Esophagus muscularis mucosa (tissue), 4 donors: ENCODE measurements at regions not wholly inside any gene's neighbourhood (a gene's known extent, or its start where the extent isn't known, plus 50 kb on each side); places are given as distances from the start of the nearest gene placed in this dataset.

Experiments
- CTCF ChIP-seq, 3 experiments: fragments of 200-600 bp in 2 of 3; fragments of 450-650 bp in 1 of 3; sonication (generic) in 2 of 3; IDR thresholded peaks; one replicate each; pipeline ENCODE4 v1.5.1; 2017 to 2019; ENCODE audit warnings: antibody characterized with exemption in 3 of 3, mild to moderate bottlenecking in 2 of 3, moderate library complexity in 1 of 3
- EP300 ChIP-seq: sonication (generic); formaldehyde crosslinking; IDR thresholded peaks from one replicate; pipeline ENCODE4 v1.6.1; 2017; ENCODE audit warnings: antibody characterized with exemption
- POLR2A ChIP-seq: fragments of 450-650 bp; IDR thresholded peaks from one replicate; pipeline ENCODE4 v1.6.1; 2017; ENCODE audit warnings: antibody characterized with exemption, moderate library complexity, mild to moderate bottlenecking, low read depth
- POLR2AphosphoS5 ChIP-seq, 2 donors: sonication (generic); formaldehyde crosslinking; IDR thresholded peaks; one replicate each; pipeline ENCODE4 v1.6.1; 2017; ENCODE audit warnings: antibody characterized with exemption in 2 of 2

DNA sequence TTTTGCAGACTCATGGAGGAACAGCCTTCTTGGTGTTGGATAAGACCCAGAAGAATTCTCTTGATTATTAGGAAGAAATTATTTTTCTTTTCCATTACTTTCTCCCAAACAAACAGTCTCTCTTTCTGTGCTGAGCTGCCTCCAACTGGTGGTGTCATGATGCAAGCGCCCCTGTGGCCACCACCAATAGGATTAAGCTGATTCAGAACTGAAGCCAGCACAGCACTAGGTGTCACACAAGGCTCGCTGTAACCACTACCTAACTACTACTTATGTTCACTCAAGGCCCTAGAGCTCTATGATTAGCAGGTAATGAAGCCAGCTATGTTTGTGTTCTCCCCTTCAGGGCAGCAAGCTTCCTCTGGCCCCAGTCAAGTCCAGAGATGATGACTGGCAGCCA, 123.4 kb downstream of the HTR1B start:
- TF ChIP-seq CTCF (IDR thresholded peaks at IDR 0.05) (no peak), POLR2A (no peak), EP300 (no peak), POLR2AphosphoS5 (IDR thresholded peaks at IDR 0.05) (no peak)
